K562 (cell line): ENCODE measurements at regions not wholly inside any gene's neighbourhood (a gene's known extent, or its start where the extent isn't known, plus 50 kb on each side); places are given as distances from the start of the nearest gene placed in this dataset.

Source experiments
- ATAC-seq: fragments of 200-7000 bp; cut with Tn5 transposase; 3 replicates; pipeline ENCODE4 v1.9.1; 2020; ENCODE audit warnings: moderate library complexity
- BruUV-seq: library from RNA; stranded (reverse); fragments of 400-500 nt; replicated peaks from 2 replicates; lab custom pipeline; 2021; lab: Mats Ljungman, UMichigan
- CTCF ChIA-PET: fragments of 300-600 bp; formaldehyde crosslinking; extraction: SDS; loops from one replicate; lab custom pipeline; 2021; ENCODE audit warnings: low intra/inter-chr PET ratio; lab: Yijun Ruan, JAX
- POLR2A ChIA-PET: fragments of 300-600, 350-650 bp; sonication (Branson Sonifier 250); formaldehyde crosslinking; extraction: SDS; loops from one replicate; lab custom pipeline; 2021; ENCODE audit warnings: antibody characterized with exemption, inconsistent platforms; lab: Yijun Ruan, JAX
- DNase-seq, 4 experiments: peaks; one replicate each; pipeline versions ENCODE4 v3.0.0 to v3.0.0-alpha.2; 2011 to 2018; ENCODE audit warnings: low spot score in 3 of 4, mixed read lengths in 3 of 4; ENCODE audit errors: extremely low read depth in 1 of 4
- FAIRE-seq: peaks from 2 replicates; lab custom pipeline; 2011; peaks lifted over from hg19 to GRCh38; lab: Jason Lieb, UNC
- H2AFZ ChIP-seq: 2 replicates; pipeline ENCODE4 v1.6.0; 2011; ENCODE audit warnings: low read depth, low read length, control low read depth, inconsistent platforms
- H3K27ac ChIP-seq: fragments of 200-600 bp; 3 replicates; pipeline ENCODE4 v1.8.0; 2011; ENCODE audit warnings: low read depth, mild to moderate bottlenecking, control low read depth, inconsistent platforms, low read length, moderate library complexity, mixed read lengths; ENCODE audit errors: extremely low read depth
- H3K27me3 ChIP-seq, 2 experiments: fragments of 300-600 bp in 1 of 2; 2 replicates in 1 of 2; 3 replicates in 1 of 2; pipeline versions ENCODE4 v1.6.0 to v1.8.0; 2011; ENCODE audit warnings: inconsistent platforms in 2 of 2, low read length in 2 of 2, mild to moderate bottlenecking in 1 of 2, mixed read lengths in 1 of 2, moderate library complexity in 1 of 2; ENCODE audit not compliant: control insufficient read depth in 2 of 2, insufficient read depth in 2 of 2
- H3K36me3 ChIP-seq: fragments of 300-600 bp; 3 replicates; pipeline ENCODE4 v1.8.0; 2011; ENCODE audit warnings: mild to moderate bottlenecking, low read length, inconsistent platforms; ENCODE audit not compliant: control insufficient read depth, insufficient read depth
- H3K4me1 ChIP-seq, 2 experiments: fragments of 200-600 bp in 1 of 2; replicated peaks in 1 of 2; 2 replicates in 1 of 2; 3 replicates in 1 of 2; pipeline versions ENCODE4 v1.5.1 to v1.8.0; 2011; ENCODE audit warnings: inconsistent platforms in 2 of 2, low read length in 2 of 2, mild to moderate bottlenecking in 1 of 2, mixed read lengths in 1 of 2, moderate library complexity in 1 of 2; ENCODE audit not compliant: control insufficient read depth in 2 of 2, insufficient read depth in 2 of 2
- H3K4me2 ChIP-seq: 2 replicates; pipeline ENCODE4 v1.6.1; 2011; ENCODE audit warnings: low read length, control low read depth, inconsistent platforms, mixed read lengths; ENCODE audit not compliant: insufficient read depth
- H3K4me3 ChIP-seq: fragments of 200-600 bp; sonication (generic), shearing (Covaris generic); 2 replicates; pipeline ENCODE4 v1.5.1; 2016; ENCODE audit warnings: control low read depth, inconsistent platforms
- H3K79me2 ChIP-seq: fragments of 200-600 bp; 3 replicates; pipeline ENCODE4 v1.8.0; 2011; ENCODE audit warnings: low read length, inconsistent platforms; ENCODE audit not compliant: control insufficient read depth, insufficient read depth
- H3K9ac ChIP-seq, 2 experiments: 2 replicates each; pipeline versions ENCODE4 v1.6.0 to v1.6.1; 2011; ENCODE audit warnings: low read depth in 2 of 2, low read length in 2 of 2, control low read depth in 1 of 2, inconsistent platforms in 1 of 2, mild to moderate bottlenecking in 1 of 2, mixed read lengths in 1 of 2; ENCODE audit not compliant: insufficient read depth in 1 of 2
- H3K9me1 ChIP-seq: one replicate; pipeline ENCODE4 v1.6.0; 2011; ENCODE audit warnings: inconsistent platforms, mild to moderate bottlenecking, low read length, moderate library complexity; ENCODE audit not compliant: control insufficient read depth, insufficient read depth
- H3K9me3 ChIP-seq: replicated peaks from 2 replicates; pipeline ENCODE4 v1.5.1; 2011; ENCODE audit warnings: low read depth, low read length, inconsistent platforms; ENCODE audit not compliant: control insufficient read depth, insufficient read depth
- H4K20me1 ChIP-seq: replicated peaks from 2 replicates; pipeline ENCODE4 v1.6.1; 2011; ENCODE audit warnings: low read length, inconsistent platforms, mixed read lengths; ENCODE audit not compliant: control insufficient read depth, insufficient read depth
- ATF1 ChIP-seq, 2 experiments: fragments of 450-650 bp in 1 of 2; IDR thresholded peaks; 2 replicates each; pipeline ENCODE4 v1.6.1; 2016; ENCODE audit warnings: missing compliant biosample characterization in 1 of 2, missing genetic modification characterization in 1 of 2
- DACH1 ChIP-seq: fragments of 450-650 bp; IDR thresholded peaks from 2 replicates; pipeline ENCODE4 v1.6.1; 2018; ENCODE audit not compliant: partially characterized antibody
- ERF ChIP-seq: fragments of 450-650 bp; formaldehyde crosslinking; IDR thresholded peaks from 2 replicates; pipeline ENCODE4 v1.4.0; 2020; ENCODE audit warnings: mild to moderate bottlenecking, mixed read lengths
- FOXJ2 ChIP-seq: fragments of 200-800 bp; sonication (Bioruptor generic); IDR thresholded peaks from 2 replicates; pipeline ENCODE4 v1.6.1; 2016; ENCODE audit warnings: missing genetic modification characterization, missing compliant biosample characterization
- GATAD2B ChIP-seq: fragments of 450-650 bp; IDR thresholded peaks from 2 replicates; pipeline ENCODE4 v1.6.1; 2017; ENCODE audit warnings: mild to moderate bottlenecking, borderline replicate concordance
- KAT7 ChIP-seq: sonication (generic); formaldehyde crosslinking; IDR thresholded peaks from 2 replicates; pipeline ENCODE4 v1.8.0; 2022; ENCODE audit warnings: missing genetic modification reagents, mild to moderate bottlenecking, borderline replicate concordance
- MAFG ChIP-seq: fragments of 450-650 bp; conservative IDR thresholded peaks from 2 replicates; pipeline ENCODE4 v1.6.1; 2016; ENCODE audit warnings: missing genetic modification characterization, missing compliant biosample characterization
- NFE2 ChIP-seq: IDR thresholded peaks from 2 replicates; pipeline ENCODE4 v1.6.1; 2014; ENCODE audit warnings: antibody characterized with exemption, low read depth
- POLR2G ChIP-seq: fragments of 200-400 bp; formaldehyde crosslinking; IDR thresholded peaks from 2 replicates; pipeline ENCODE4 v1.6.1; 2017; ENCODE audit warnings: low read depth, mild to moderate bottlenecking, antibody characterized with exemption, low read length, moderate library complexity
- THRAP3 ChIP-seq: fragments of 450-650 bp; IDR thresholded peaks from 2 replicates; pipeline ENCODE4 v1.6.1; 2016; ENCODE audit warnings: mild to moderate bottlenecking, inconsistent platforms, borderline replicate concordance
- ZFP36 ChIP-seq: fragments of 150-350 bp; IDR thresholded peaks from 2 replicates; pipeline ENCODE4 v1.6.1; 2018; ENCODE audit warnings: low read length, low read depth; ENCODE audit not compliant: partially characterized antibody
- ZNF507 ChIP-seq: conservative IDR thresholded peaks from 2 replicates; pipeline ENCODE4 v1.6.1; 2017; ENCODE audit warnings: missing genetic modification characterization, missing compliant biosample characterization
- WGBS: fragments of 100-300 bp; shearing (Covaris generic); methylation state at CpG from one replicate; pipeline ENCODE4 v1.1.6; 2016; ENCODE audit warnings: low coverage, mixed read lengths; ENCODE audit not compliant: insufficient coverage; ENCODE audit errors: missing lambda C conversion rate; 5-methylcytosine and 5-hydroxymethylcytosine counted together
- in situ Hi-C: fragments of 300-500 bp; cut with MboI; formaldehyde crosslinking; loops from 4 replicates; pipeline ENCODE4 v1.15.0; 2018; ENCODE audit warnings: inconsistent platforms, mixed read lengths
- intact Hi-C: fragments of 100-400 bp; cut with micrococcal nuclease; formaldehyde crosslinking; loops from 2 replicates; pipeline ENCODE4 v1.14.2; 2022
- TF ChIP-seq, protein P1 (sequence below): fragments of 450-650 bp; IDR thresholded peaks from 2 replicates; pipeline ENCODE4 v1.7.0; 2016; ENCODE audit warnings: borderline replicate concordance
- TF ChIP-seq, protein P2 (sequence below), 2 experiments: fragments of 450-650 bp in 1 of 2; sonication (generic) in 1 of 2; formaldehyde crosslinking; conservative IDR thresholded peaks; 2 replicates each; pipeline versions ENCODE4 v1.4.0 to v1.8.1; 2020 to 2022; ENCODE audit warnings: mild to moderate bottlenecking in 1 of 2, missing genetic modification reagents in 1 of 2
- TF ChIP-seq, protein P3 (sequence below): sonication (generic); formaldehyde crosslinking; IDR thresholded peaks from 2 replicates; pipeline ENCODE4 v1.8.1; 2023; ENCODE audit warnings: mild to moderate bottlenecking, missing genetic modification reagents

DNA sequence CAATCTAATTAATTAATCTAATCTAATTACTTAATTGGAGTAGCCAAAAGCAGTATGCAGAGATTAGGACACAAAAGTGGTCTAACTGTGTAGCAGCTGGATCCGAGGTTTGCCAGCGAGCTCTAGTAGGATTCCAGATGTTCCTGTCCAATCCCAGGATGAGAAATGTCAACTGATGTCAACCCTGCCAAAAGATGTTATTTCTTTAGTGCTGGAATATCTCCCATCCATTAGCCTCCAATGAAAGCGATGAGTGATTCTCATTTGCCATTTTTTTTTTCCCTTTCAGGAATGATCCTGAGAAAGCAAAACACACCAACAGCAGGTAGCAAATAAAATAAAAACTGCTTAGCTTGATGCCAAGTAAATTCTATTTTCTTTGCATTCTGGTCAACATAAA is 372.9 kb downstream of the STIM2 start (continued):
- TF ChIP-seq, protein P1, sequence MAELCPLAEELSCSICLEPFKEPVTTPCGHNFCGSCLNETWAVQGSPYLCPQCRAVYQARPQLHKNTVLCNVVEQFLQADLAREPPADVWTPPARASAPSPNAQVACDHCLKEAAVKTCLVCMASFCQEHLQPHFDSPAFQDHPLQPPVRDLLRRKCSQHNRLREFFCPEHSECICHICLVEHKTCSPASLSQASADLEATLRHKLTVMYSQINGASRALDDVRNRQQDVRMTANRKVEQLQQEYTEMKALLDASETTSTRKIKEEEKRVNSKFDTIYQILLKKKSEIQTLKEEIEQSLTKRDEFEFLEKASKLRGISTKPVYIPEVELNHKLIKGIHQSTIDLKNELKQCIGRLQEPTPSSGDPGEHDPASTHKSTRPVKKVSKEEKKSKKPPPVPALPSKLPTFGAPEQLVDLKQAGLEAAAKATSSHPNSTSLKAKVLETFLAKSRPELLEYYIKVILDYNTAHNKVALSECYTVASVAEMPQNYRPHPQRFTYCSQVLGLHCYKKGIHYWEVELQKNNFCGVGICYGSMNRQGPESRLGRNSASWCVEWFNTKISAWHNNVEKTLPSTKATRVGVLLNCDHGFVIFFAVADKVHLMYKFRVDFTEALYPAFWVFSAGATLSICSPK: no peak
- TF ChIP-seq THRAP3 (no peak), GATAD2B (no peak), ERF (CRISPR knock-in tag) (no peak), ZFP36 (no peak), FOXJ2 (no peak), ATF1 (CRISPR knock-in tag; IDR thresholded peaks at IDR 0.05) (no peak), ATF1 (tag; IDR thresholded peaks at IDR 0.05) (no peak)
- TF ChIP-seq, protein P2, sequence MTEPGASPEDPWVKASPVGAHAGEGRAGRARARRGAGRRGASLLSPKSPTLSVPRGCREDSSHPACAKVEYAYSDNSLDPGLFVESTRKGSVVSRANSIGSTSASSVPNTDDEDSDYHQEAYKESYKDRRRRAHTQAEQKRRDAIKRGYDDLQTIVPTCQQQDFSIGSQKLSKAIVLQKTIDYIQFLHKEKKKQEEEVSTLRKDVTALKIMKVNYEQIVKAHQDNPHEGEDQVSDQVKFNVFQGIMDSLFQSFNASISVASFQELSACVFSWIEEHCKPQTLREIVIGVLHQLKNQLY (CRISPR knock-in tag; conservative IDR thresholded peaks at IDR 0.05): no peak

DNA sequence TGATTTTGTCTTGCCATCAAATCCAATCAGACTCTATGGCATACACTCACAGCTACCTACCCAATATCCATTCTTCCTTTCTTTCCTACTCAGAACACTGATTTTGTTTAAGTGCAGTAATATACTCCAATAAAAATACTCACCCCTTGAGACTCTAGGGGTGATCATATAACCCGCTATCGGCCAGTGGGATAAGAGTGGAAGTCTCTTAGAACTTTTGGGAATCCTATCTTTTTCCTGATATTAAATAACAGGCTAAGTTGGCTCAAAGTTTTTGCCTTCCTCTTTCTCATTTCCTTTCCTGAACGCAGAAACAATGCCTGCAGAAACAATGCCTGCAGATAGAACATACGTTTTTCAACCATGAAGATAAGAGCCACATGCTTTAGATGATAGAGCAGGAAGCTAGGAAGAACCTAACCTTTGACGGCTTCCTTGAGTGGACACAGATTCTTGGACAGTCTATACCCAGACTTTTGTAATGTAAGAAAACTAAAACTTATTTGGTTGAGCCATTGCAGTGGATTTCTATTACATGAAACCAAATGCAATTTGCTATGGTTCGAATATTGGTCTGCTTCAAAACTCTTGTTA is 373.8 kb downstream of the STIM2 start:
- ATAC-seq (no peak), DNase-seq (no peak), FAIRE-seq (no peak)
- Histone ChIP-seq H3K4me2 (no peak overlapping the region), H3K4me3 (no peak overlapping the region), H3K79me2 (no peaks in the 10 kb centered on the region), H2AFZ (no peak overlapping the region), H3K4me1 (no peaks in the 10 kb centered on the region), H3K9ac (no peak overlapping the region), H3K36me3 (no peaks in the 10 kb centered on the region), H3K27ac (no peak overlapping the region), H4K20me1 (no peaks in the 10 kb centered on the region), H3K9me1 (no peaks in the 10 kb centered on the region), H3K9me3 (no peaks in the 10 kb centered on the region), H3K27me3 (no peaks in the 10 kb centered on the region)
- BruUV-seq: no TSS peak
- intact Hi-C loops (no loop called here), in situ Hi-C loops (no loop called here)
- TF ChIP-seq ZNF507: no peak
- TF ChIP-seq NFE2: no peak
- TF ChIP-seq POLR2G: no peak
- no peak for TF ChIP-seq KAT7
- TF ChIP-seq, protein P3, sequence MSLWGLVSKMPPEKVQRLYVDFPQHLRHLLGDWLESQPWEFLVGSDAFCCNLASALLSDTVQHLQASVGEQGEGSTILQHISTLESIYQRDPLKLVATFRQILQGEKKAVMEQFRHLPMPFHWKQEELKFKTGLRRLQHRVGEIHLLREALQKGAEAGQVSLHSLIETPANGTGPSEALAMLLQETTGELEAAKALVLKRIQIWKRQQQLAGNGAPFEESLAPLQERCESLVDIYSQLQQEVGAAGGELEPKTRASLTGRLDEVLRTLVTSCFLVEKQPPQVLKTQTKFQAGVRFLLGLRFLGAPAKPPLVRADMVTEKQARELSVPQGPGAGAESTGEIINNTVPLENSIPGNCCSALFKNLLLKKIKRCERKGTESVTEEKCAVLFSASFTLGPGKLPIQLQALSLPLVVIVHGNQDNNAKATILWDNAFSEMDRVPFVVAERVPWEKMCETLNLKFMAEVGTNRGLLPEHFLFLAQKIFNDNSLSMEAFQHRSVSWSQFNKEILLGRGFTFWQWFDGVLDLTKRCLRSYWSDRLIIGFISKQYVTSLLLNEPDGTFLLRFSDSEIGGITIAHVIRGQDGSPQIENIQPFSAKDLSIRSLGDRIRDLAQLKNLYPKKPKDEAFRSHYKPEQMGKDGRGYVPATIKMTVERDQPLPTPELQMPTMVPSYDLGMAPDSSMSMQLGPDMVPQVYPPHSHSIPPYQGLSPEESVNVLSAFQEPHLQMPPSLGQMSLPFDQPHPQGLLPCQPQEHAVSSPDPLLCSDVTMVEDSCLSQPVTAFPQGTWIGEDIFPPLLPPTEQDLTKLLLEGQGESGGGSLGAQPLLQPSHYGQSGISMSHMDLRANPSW (CRISPR knock-in tag): no peak
- no peak for TF ChIP-seq DACH1
- TF ChIP-seq MAFG (tag): no peak
- ChIA-PET CTCF (no interaction called here), POLR2A (no interaction called here)
- WGBS: under 1% methylated on average over 6 of the region's 6 CpGs
